ENCODE measurements at regions not wholly inside any gene's neighbourhood (a gene's known extent, or its start where the extent isn't known, plus 50 kb on each side); places are given as distances from the start of the nearest gene placed in this dataset.

- Histone ChIP-seq H3K4me3 (ENCODE audit: low read length) (no peak overlapping the region), H3K9me3 (ENCODE audit: control insufficient read depth, low read depth, low read length) (no peaks in the 10 kb centered on the region), H3K36me3 (ENCODE audit: control insufficient read depth, low read depth, low read length) (no peaks in the 10 kb centered on the region), H3K27ac (ENCODE audit: low read length) (no peak overlapping the region), H3K27me3 (ENCODE audit: control insufficient read depth, insufficient read depth, low read length) (no peaks in the 10 kb centered on the region), H3K9ac (ENCODE audit: low read length) (no peak overlapping the region), H3K4me1 (ENCODE audit: control insufficient read depth, low read depth, low read length) (peaks cover 18% of the 10 kb centered on the region)
Observed at GRCh38 chr5:167790462-167791260, 500.8 kb upstream of the WWC1 start.

- no peak overlapping the region for H3K27ac ChIP-seq (ENCODE audit: low read length)
- H3K9me3 ChIP-seq (ENCODE audit: control insufficient read depth, low read depth, low read length): no peaks in the 10 kb centered on the region
- no peak overlapping the region for H3K9ac ChIP-seq (ENCODE audit: low read length)
- no peaks in the 10 kb centered on the region for H3K27me3 ChIP-seq (ENCODE audit: control insufficient read depth, insufficient read depth, low read length)
- H3K4me3 ChIP-seq (ENCODE audit: low read length): no peak overlapping the region
- peaks cover 18% of the 10 kb centered on the region for H3K4me1 ChIP-seq (ENCODE audit: control insufficient read depth, low read depth, low read length)
- H3K36me3 ChIP-seq (ENCODE audit: control insufficient read depth, low read depth, low read length): no peaks in the 10 kb centered on the region
Observed at GRCh38 chr5:167792514-167792913, 498.9 kb upstream of the WWC1 start.

DNA sequence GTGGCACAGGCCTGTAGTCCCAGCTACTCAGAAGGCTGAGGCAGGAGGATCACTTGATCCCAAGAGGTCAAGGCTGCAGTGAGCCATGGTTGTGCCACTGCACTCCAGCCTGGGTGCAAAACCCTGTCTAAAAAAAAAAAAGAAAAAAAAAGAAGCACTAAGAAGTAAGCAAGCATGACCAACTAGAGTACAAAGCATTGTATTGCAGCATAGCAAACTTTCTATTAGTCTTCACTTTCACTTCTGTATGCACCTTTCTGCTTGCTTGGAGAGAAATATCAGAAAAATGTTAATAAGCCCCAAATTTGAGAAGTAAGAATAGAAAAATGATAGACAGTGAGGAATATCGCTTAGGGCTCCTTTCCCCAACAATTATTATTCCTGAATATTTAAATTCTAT is 497.7 kb upstream of the WWC1 start:
- Histone ChIP-seq H3K9me3 (ENCODE audit: control insufficient read depth, low read depth, low read length) (no peaks in the 10 kb centered on the region), H3K27ac (ENCODE audit: low read length) (no peak overlapping the region), H3K27me3 (ENCODE audit: control insufficient read depth, insufficient read depth, low read length) (no peaks in the 10 kb centered on the region), H3K4me1 (ENCODE audit: control insufficient read depth, low read depth, low read length) (peaks cover 18% of the 10 kb centered on the region), H3K9ac (ENCODE audit: low read length) (no peak overlapping the region), H3K36me3 (ENCODE audit: control insufficient read depth, low read depth, low read length) (no peaks in the 10 kb centered on the region), H3K4me3 (ENCODE audit: low read length) (no peak overlapping the region)

GRCh38 chr5:167794121-167794520 is 497.3 kb upstream of the WWC1 start:
- Histone ChIP-seq H3K36me3 (ENCODE audit: control insufficient read depth, low read depth, low read length) (no peaks in the 10 kb centered on the region), H3K9ac (ENCODE audit: low read length) (no peak overlapping the region), H3K9me3 (ENCODE audit: control insufficient read depth, low read depth, low read length) (no peaks in the 10 kb centered on the region)

DNA sequence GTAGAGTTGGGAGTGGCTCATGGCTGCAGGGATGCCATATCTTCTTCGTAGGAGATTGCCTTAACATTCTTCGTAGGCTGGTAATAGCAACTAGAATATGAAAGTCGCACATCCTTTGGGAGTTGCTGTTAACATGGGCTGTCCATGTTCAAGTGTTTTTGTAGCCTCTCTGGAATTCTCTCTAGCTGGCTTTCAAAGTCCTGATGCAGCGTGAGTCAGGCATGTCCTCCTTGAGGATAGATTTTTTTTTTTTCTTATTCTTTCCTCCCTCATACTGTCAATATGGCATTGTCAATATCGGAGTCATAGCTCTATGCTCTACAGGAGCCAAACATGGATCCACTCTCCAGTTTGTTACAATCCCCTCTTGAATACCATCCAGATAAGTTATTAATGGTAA is 494.8 kb upstream of the WWC1 start:
- no peak overlapping the region for H3K4me3 ChIP-seq (ENCODE audit: low read length)
- H3K9me3 ChIP-seq (ENCODE audit: control insufficient read depth, low read depth, low read length): no peaks in the 10 kb centered on the region
- H3K36me3 ChIP-seq (ENCODE audit: control insufficient read depth, low read depth, low read length): no peaks in the 10 kb centered on the region
- peaks cover 11% of the 10 kb centered on the region for H3K4me1 ChIP-seq (ENCODE audit: control insufficient read depth, low read depth, low read length)
- no peaks in the 10 kb centered on the region for H3K27me3 ChIP-seq (ENCODE audit: control insufficient read depth, insufficient read depth, low read length)
- H3K9ac ChIP-seq (ENCODE audit: low read length): no peak overlapping the region
- H3K27ac ChIP-seq (ENCODE audit: low read length): no peak overlapping the region

More at GRCh38 chr5:167794121-167794520, 497.3 kb upstream of the WWC1 start:
- Histone ChIP-seq H3K27me3 (ENCODE audit: control insufficient read depth, insufficient read depth, low read length) (no peaks in the 10 kb centered on the region), H3K4me3 (ENCODE audit: low read length) (no peak overlapping the region), H3K4me1 (ENCODE audit: control insufficient read depth, low read depth, low read length) (peaks cover 18% of the 10 kb centered on the region), H3K27ac (ENCODE audit: low read length) (no peak overlapping the region)

GRCh38 chr5:167797933-167798332 is 493.5 kb upstream of the WWC1 start:
- Histone ChIP-seq H3K27ac (ENCODE audit: low read length) (no peak overlapping the region), H3K27me3 (ENCODE audit: control insufficient read depth, insufficient read depth, low read length) (no peaks in the 10 kb centered on the region)

DNA sequence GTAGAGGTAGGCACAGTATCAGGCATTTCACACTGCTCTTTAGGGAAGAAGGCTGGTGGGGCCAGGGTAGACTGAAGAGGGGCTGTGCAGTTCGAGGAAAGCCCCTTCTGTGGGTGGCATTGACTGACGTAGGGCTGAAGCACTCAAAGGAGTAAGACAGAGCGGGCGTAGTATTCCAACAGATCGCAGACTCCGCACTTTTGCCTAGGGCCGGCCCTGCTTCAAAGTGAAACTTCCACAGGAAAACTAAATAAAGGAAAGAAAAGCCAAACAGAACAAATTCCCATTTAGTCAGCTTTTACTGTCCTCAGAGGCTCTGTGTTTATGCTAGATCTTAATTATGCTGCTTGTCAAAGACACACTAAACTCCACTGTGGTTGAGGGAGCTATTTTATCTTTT is 493.0 kb upstream of the WWC1 start:
- Histone ChIP-seq H3K9me3 (ENCODE audit: control insufficient read depth, low read depth, low read length) (no peaks in the 10 kb centered on the region), H3K36me3 (ENCODE audit: control insufficient read depth, low read depth, low read length) (no peaks in the 10 kb centered on the region), H3K9ac (ENCODE audit: low read length) (no peak overlapping the region), H3K27me3 (ENCODE audit: control insufficient read depth, insufficient read depth, low read length) (no peaks in the 10 kb centered on the region), H3K4me1 (ENCODE audit: control insufficient read depth, low read depth, low read length) (peaks cover 7% of the 10 kb centered on the region), H3K27ac (ENCODE audit: low read length) (no peak overlapping the region), H3K4me3 (ENCODE audit: low read length) (no peak overlapping the region)

More at GRCh38 chr5:167797933-167798332, 493.5 kb upstream of the WWC1 start:
- Histone ChIP-seq H3K36me3 (ENCODE audit: control insufficient read depth, low read depth, low read length) (no peaks in the 10 kb centered on the region), H3K9ac (ENCODE audit: low read length) (no peak overlapping the region), H3K9me3 (ENCODE audit: control insufficient read depth, low read depth, low read length) (no peaks in the 10 kb centered on the region), H3K4me3 (ENCODE audit: low read length) (no peak overlapping the region), H3K4me1 (ENCODE audit: control insufficient read depth, low read depth, low read length) (peaks cover 6% of the 10 kb centered on the region)

DNA sequence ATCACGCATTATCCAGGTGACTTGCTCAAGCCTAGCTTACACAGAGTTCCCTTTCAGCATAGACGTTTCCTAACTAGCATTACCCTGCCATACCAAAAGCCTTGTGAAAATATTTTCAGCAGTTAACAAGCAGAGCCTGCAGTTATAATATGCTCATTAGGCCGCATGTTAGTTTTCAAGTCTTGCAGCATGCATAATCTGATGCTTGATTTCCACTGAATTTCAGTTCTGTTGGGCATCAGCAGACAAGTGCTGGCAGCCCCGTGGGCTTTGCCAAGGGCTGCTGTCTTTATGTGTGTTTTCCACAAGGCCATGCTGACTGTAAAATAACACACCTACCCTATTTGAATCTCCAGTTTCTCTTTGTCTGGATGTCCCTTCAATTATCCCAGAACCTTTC is 491.0 kb upstream of the WWC1 start:
- Histone ChIP-seq H3K9ac (ENCODE audit: low read length) (no peak overlapping the region), H3K27ac (ENCODE audit: low read length) (no peak overlapping the region), H3K36me3 (ENCODE audit: control insufficient read depth, low read depth, low read length) (no peaks in the 10 kb centered on the region), H3K4me1 (ENCODE audit: control insufficient read depth, low read depth, low read length) (peaks cover 7% of the 10 kb centered on the region), H3K27me3 (ENCODE audit: control insufficient read depth, insufficient read depth, low read length) (no peaks in the 10 kb centered on the region), H3K9me3 (ENCODE audit: control insufficient read depth, low read depth, low read length) (no peaks in the 10 kb centered on the region), H3K4me3 (ENCODE audit: low read length) (no peak overlapping the region)

- Histone ChIP-seq H3K36me3 (ENCODE audit: control insufficient read depth, low read depth, low read length) (no peaks in the 10 kb centered on the region), H3K9ac (ENCODE audit: low read length) (no peak overlapping the region), H3K9me3 (ENCODE audit: control insufficient read depth, low read depth, low read length) (no peaks in the 10 kb centered on the region)
Observed at GRCh38 chr5:167801999-167802398, 489.4 kb upstream of the WWC1 start.

GRCh38 chr5:167802755-167803431 is 488.6 kb upstream of the WWC1 start:
- Histone ChIP-seq H3K4me1 (ENCODE audit: control insufficient read depth, low read depth, low read length) (peaks cover 7% of the 10 kb centered on the region), H3K4me3 (ENCODE audit: low read length) (no peak overlapping the region), H3K27me3 (ENCODE audit: control insufficient read depth, insufficient read depth, low read length) (no peaks in the 10 kb centered on the region), H3K36me3 (ENCODE audit: control insufficient read depth, low read depth, low read length) (no peaks in the 10 kb centered on the region), H3K9ac (ENCODE audit: low read length) (no peak overlapping the region), H3K9me3 (ENCODE audit: control insufficient read depth, low read depth, low read length) (no peaks in the 10 kb centered on the region), H3K27ac (ENCODE audit: low read length) (no peak overlapping the region)

More at GRCh38 chr5:167801999-167802398, 489.4 kb upstream of the WWC1 start:
- Histone ChIP-seq H3K4me1 (ENCODE audit: control insufficient read depth, low read depth, low read length) (peaks cover 7% of the 10 kb centered on the region), H3K4me3 (ENCODE audit: low read length) (no peak overlapping the region), H3K27ac (ENCODE audit: low read length) (no peak overlapping the region), H3K27me3 (ENCODE audit: control insufficient read depth, insufficient read depth, low read length) (no peaks in the 10 kb centered on the region)

- no peak overlapping the region for H3K27ac ChIP-seq (ENCODE audit: low read length)
- no peak overlapping the region for H3K4me3 ChIP-seq (ENCODE audit: low read length)
- H3K9ac ChIP-seq (ENCODE audit: low read length): no peak overlapping the region
- peaks cover 7% of the 10 kb centered on the region for H3K4me1 ChIP-seq (ENCODE audit: control insufficient read depth, low read depth, low read length)
- no peaks in the 10 kb centered on the region for H3K9me3 ChIP-seq (ENCODE audit: control insufficient read depth, low read depth, low read length)
- H3K36me3 ChIP-seq (ENCODE audit: control insufficient read depth, low read depth, low read length): no peaks in the 10 kb centered on the region
- no peaks in the 10 kb centered on the region for H3K27me3 ChIP-seq (ENCODE audit: control insufficient read depth, insufficient read depth, low read length)
Observed at GRCh38 chr5:167804512-167805220, 486.8 kb upstream of the WWC1 start.
